ENCODE measurements at regions not wholly inside any gene's neighbourhood (a gene's known extent, or its start where the extent isn't known, plus 50 kb on each side); places are given as distances from the start of the nearest gene placed in this dataset.

DNA sequence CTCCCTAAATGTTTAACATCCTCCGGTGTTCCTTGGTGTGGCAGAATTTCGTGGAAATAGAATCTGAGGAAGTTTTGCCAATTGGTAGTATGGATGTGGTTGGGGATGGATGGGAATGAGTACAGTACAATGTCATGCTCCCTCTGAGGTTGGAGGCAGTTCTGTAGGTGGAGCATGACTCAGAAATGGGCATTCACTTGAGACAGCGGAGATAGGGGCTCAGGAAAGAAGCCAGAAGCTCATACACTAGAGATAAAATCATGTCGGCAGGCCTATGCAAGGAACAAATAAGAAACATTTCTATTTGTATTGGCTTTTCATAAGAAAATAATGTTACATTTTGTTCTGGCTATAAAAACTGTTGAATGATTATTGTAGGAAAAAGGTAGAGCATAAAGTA lies 196.0 kb downstream of the URB2 start:
- TF ChIP-seq ESRRA (CRISPR knock-in tag; IDR thresholded peaks at IDR 0.05; ENCODE audit: borderline replicate concordance) (no peak), SMAD3 (CRISPR knock-in tag; IDR thresholded peaks at IDR 0.05; ENCODE audit: borderline replicate concordance) (no peak), ATF1 (CRISPR knock-in tag; IDR thresholded peaks at IDR 0.05) (no peak), CTCF (IDR thresholded peaks at IDR 0.05) (no peak), ZNF219 (CRISPR knock-in tag; IDR thresholded peaks at IDR 0.05; ENCODE audit: borderline replicate concordance) (no peak), TP53 (CRISPR knock-in tag; IDR thresholded peaks at IDR 0.05) (no peak), ZBTB43 (CRISPR knock-in tag; IDR thresholded peaks at IDR 0.05) (no peak)
- TF ChIP-seq, protein P1, sequence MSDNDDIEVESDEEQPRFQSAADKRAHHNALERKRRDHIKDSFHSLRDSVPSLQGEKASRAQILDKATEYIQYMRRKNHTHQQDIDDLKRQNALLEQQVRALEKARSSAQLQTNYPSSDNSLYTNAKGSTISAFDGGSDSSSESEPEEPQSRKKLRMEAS (CRISPR knock-in tag; IDR thresholded peaks at IDR 0.05): no peak
- TF ChIP-seq, protein P2, sequence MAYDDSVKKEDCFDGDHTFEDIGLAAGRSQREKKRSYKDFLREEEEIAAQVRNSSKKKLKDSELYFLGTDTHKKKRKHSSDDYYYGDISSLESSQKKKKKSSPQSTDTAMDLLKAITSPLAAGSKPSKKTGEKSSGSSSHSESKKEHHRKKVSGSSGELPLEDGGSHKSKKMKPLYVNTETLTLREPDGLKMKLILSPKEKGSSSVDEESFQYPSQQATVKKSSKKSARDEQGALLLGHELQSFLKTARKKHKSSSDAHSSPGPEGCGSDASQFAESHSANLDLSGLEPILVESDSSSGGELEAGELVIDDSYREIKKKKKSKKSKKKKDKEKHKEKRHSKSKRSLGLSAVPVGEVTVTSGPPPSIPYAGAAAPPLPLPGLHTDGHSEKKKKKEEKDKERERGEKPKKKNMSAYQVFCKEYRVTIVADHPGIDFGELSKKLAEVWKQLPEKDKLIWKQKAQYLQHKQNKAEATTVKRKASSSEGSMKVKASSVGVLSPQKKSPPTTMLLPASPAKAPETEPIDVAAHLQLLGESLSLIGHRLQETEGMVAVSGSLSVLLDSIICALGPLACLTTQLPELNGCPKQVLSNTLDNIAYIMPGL (CRISPR knock-in tag; IDR thresholded peaks at IDR 0.05): no peak
- TF ChIP-seq, protein P3, sequence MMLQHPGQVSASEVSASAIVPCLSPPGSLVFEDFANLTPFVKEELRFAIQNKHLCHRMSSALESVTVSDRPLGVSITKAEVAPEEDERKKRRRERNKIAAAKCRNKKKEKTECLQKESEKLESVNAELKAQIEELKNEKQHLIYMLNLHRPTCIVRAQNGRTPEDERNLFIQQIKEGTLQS (CRISPR knock-in tag; conservative IDR thresholded peaks at IDR 0.05): no peak
- TF ChIP-seq, protein P4, sequence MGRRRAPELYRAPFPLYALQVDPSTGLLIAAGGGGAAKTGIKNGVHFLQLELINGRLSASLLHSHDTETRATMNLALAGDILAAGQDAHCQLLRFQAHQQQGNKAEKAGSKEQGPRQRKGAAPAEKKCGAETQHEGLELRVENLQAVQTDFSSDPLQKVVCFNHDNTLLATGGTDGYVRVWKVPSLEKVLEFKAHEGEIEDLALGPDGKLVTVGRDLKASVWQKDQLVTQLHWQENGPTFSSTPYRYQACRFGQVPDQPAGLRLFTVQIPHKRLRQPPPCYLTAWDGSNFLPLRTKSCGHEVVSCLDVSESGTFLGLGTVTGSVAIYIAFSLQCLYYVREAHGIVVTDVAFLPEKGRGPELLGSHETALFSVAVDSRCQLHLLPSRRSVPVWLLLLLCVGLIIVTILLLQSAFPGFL (CRISPR knock-in tag; IDR thresholded peaks at IDR 0.05; ENCODE audit: borderline replicate concordance): no peak
- TF ChIP-seq, protein P5, sequence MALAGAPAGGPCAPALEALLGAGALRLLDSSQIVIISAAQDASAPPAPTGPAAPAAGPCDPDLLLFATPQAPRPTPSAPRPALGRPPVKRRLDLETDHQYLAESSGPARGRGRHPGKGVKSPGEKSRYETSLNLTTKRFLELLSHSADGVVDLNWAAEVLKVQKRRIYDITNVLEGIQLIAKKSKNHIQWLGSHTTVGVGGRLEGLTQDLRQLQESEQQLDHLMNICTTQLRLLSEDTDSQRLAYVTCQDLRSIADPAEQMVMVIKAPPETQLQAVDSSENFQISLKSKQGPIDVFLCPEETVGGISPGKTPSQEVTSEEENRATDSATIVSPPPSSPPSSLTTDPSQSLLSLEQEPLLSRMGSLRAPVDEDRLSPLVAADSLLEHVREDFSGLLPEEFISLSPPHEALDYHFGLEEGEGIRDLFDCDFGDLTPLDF (CRISPR knock-in tag; IDR thresholded peaks at IDR 0.05): no peak
